GM10248 (cell line): ENCODE measurements at regions not wholly inside any gene's neighbourhood (a gene's known extent, or its start where the extent isn't known, plus 50 kb on each side); places are given as distances from the start of the nearest gene placed in this dataset.

Experiments
- CTCF ChIA-PET: fragments of 300-600 bp; sonication (Branson Sonifier 250); formaldehyde crosslinking; extraction: SDS; loops from one replicate; lab custom pipeline; 2021; ENCODE audit warnings: antibody characterized with exemption; lab: Yijun Ruan, JAX
- POLR2A ChIA-PET: fragments of 350-650 bp; sonication (Branson Sonifier 250); formaldehyde crosslinking; extraction: SDS; loops from one replicate; lab custom pipeline; 2020; ENCODE audit warnings: antibody characterized with exemption; lab: Yijun Ruan, JAX
- DNase-seq: peaks from one replicate; pipeline ENCODE4 v3.0.0; 2012; ENCODE audit errors: extremely low spot score
- CTCF ChIP-seq: IDR thresholded peaks from 2 replicates; pipeline ENCODE4 v1.5.1; 2012; ENCODE audit warnings: mild to moderate bottlenecking, low read depth; ENCODE audit errors: extremely low read depth, missing control alignments, control extremely low read depth

- ChIA-PET CTCF (interaction anchor here (1.1 to 2.7 kb wide), 6 partner anchors 26 to 194 kb away, joined by 3 to 6 read pairs (median 5); no protein-coding TSS in a partner anchor), POLR2A (no interaction called here)
- DNase-seq = no peak
- TF ChIP-seq CTCF = no peak
Measured at GRCh38 chr1:40922969-40923368, 56.5 kb upstream of the CTPS1 start.

GRCh38 chr1:40923511-40924020, 55.9 kb upstream of the CTPS1 start:
- TF ChIP-seq CTCF = no peak
- DNase-seq = no peak
- ChIA-PET POLR2A (no interaction called here), CTCF (interaction anchor here (1.0 to 2.7 kb wide), 8 partner anchors 25 to 195 kb away, joined by 3 to 6 read pairs (median 4); no protein-coding TSS in a partner anchor)

GRCh38 chr1:40924767-40925166, 54.7 kb upstream of the CTPS1 start:
- ChIA-PET POLR2A (interaction anchor here (0.7 kb wide), 1 partner anchor 68 kb away, joined by 6 read pairs; no protein-coding TSS in a partner anchor), CTCF (interaction anchor here (0.6 to 1.5 kb wide), 3 partner anchors 24 to 293 kb away, joined by 3 to 5 read pairs (median 4); no protein-coding TSS in a partner anchor)
- TF ChIP-seq CTCF = no peak
- no peak for DNase-seq

GRCh38 chr1:40925834-40926410, 53.6 kb upstream of the CTPS1 start:
- ChIA-PET CTCF (interaction anchor here (0.9 to 1.6 kb wide), 4 partner anchors 22 to 27 kb away, joined by 3 to 12 read pairs (median 4); no protein-coding TSS in a partner anchor), POLR2A (no interaction called here)
- no peak for DNase-seq
- no peak for TF ChIP-seq CTCF

DNA sequence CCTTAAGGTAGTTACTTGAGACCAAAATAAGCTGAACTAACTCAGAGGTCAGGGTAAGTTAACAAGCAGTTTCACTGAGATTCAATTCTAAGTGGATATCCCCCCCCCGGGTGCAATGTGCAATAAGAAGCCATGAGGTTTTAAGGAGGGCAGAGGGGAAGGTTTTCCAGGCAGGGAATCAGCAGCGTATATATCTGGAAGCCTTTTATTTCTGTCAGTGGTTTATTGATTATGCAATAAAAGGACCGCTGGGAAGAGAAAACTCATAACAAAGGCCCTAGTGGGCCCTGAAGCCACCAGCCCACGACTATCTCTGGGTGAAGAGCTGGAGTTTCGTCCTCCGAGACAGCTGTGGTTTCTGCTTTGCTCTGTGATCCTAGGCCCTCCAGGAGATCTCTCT, 53.1 kb upstream of the CTPS1 start:
- no peak for DNase-seq
- ChIA-PET CTCF (interaction anchor here (1.1 to 1.6 kb wide), 4 partner anchors 21 to 152 kb away, joined by 3 to 12 read pairs (median 4); no protein-coding TSS in a partner anchor), POLR2A (no interaction called here)
- no peak for TF ChIP-seq CTCF

GRCh38 chr1:40927781-40928180, 51.7 kb upstream of the CTPS1 start:
- POLR2A ChIA-PET = no interaction called here
- TF ChIP-seq CTCF = no peak
- CTCF ChIA-PET = interaction anchor here (1.6 to 5.6 kb wide), 2 partner anchors 22 to 153 kb away, joined by 3 to 47 read pairs; no protein-coding TSS in a partner anchor
- DNase-seq = no peak
